C4-2B (cell line): ENCODE measurements at regions not wholly inside any gene's neighbourhood (a gene's known extent, or its start where the extent isn't known, plus 50 kb on each side); places are given as distances from the start of the nearest gene placed in this dataset.

ENCODE experiments used
- CTCF ChIP-seq: fragments of 450-650 bp; conservative IDR thresholded peaks from 2 replicates; pipeline ENCODE4 v1.5.1; 2017; ENCODE audit warnings: mild to moderate bottlenecking
- ZFX ChIP-seq: fragments of 450-650 bp; IDR thresholded peaks from 2 replicates; pipeline ENCODE4 v1.6.1; 2017

- TF ChIP-seq CTCF (no peak), ZFX (no peak)
Measured at GRCh38 chr11:28599656-28600055, 491.5 kb downstream of the METTL15 start.
